MM.1S (cell line): ENCODE measurements at regions not wholly inside any gene's neighbourhood (a gene's known extent, or its start where the extent isn't known, plus 50 kb on each side); places are given as distances from the start of the nearest gene placed in this dataset.

Experiments used
- DNase-seq: peaks from one replicate; pipeline ENCODE4 v3.0.0-alpha.2; 2015
- H2AFZ ChIP-seq: fragments of 300-600 bp; sonication (generic); 2 replicates; pipeline ENCODE4 v1.6.0; 2016; ENCODE audit warnings: antibody characterized with exemption, low read length
- H3F3A ChIP-seq: fragments of 300-600 bp; sonication (generic); 2 replicates; pipeline ENCODE4 v1.6.1; 2016; ENCODE audit warnings: mild to moderate bottlenecking, antibody characterized with exemption, low read length, moderate library complexity, mixed read lengths; ENCODE audit not compliant: insufficient read depth
- H3K27ac ChIP-seq: fragments of 300-600 bp; sonication (generic); 2 replicates; pipeline ENCODE4 v1.5.1; 2016; ENCODE audit warnings: mild to moderate bottlenecking, low read length
- H3K27me3 ChIP-seq: fragments of 300-600 bp; sonication (generic); replicated peaks from 2 replicates; pipeline ENCODE4 v1.6.0; 2016; ENCODE audit warnings: low read length; ENCODE audit not compliant: insufficient read depth
- H3K36me3 ChIP-seq: fragments of 300-600 bp; sonication (generic); replicated peaks from 2 replicates; pipeline ENCODE4 v1.6.1; 2016; ENCODE audit warnings: mild to moderate bottlenecking, low read length, mixed read lengths; ENCODE audit not compliant: insufficient read depth
- H3K4me1 ChIP-seq: fragments of 300-600 bp; sonication (generic); 2 replicates; pipeline ENCODE4 v1.6.1; 2016; ENCODE audit warnings: low read length, mixed read lengths
- H3K4me2 ChIP-seq: fragments of 300-600 bp; sonication (generic); 2 replicates; pipeline ENCODE4 v1.6.0; 2016; ENCODE audit warnings: low read depth, low read length
- H3K4me3 ChIP-seq: fragments of 300-600 bp; sonication (generic); 2 replicates; pipeline ENCODE4 v1.5.1; 2016; ENCODE audit warnings: low read length, mixed read lengths
- H3K79me2 ChIP-seq: fragments of 300-600 bp; sonication (generic); 2 replicates; pipeline ENCODE4 v1.6.1; 2016; ENCODE audit warnings: mixed run types, low read length, mixed read lengths
- H3K9ac ChIP-seq: fragments of 300-600 bp; sonication (generic); 2 replicates; pipeline ENCODE4 v1.6.1; 2016; ENCODE audit warnings: low read length, mixed read lengths
- H3K9me2 ChIP-seq: fragments of 300-600 bp; sonication (generic); replicated peaks from 2 replicates; pipeline ENCODE4 v1.6.1; 2016; ENCODE audit warnings: mild to moderate bottlenecking, low read length, mixed read lengths; ENCODE audit not compliant: insufficient read depth
- H3K9me3 ChIP-seq: fragments of 300-600 bp; sonication (generic); replicated peaks from 2 replicates; pipeline ENCODE4 v1.6.1; 2016; ENCODE audit warnings: mild to moderate bottlenecking, low read length, mixed read lengths; ENCODE audit not compliant: insufficient read depth
- H4K20me1 ChIP-seq: fragments of 300-600 bp; sonication (generic); 2 replicates; pipeline ENCODE4 v1.6.1; 2016; ENCODE audit warnings: mild to moderate bottlenecking, low read length, moderate library complexity, mixed read lengths; ENCODE audit not compliant: insufficient read depth
- EZH2 ChIP-seq: fragments of 300-600 bp; sonication (generic); optimal IDR thresholded peaks from 2 replicates; pipeline ENCODE3; 2017; ENCODE audit warnings: low read depth, mild to moderate bottlenecking, antibody characterized with exemption, low read length, mixed read lengths
- EZH2phosphoT487 ChIP-seq: fragments of 300-600 bp; sonication (generic); IDR thresholded peaks from 2 replicates; pipeline ENCODE4 v1.6.1; 2018; ENCODE audit warnings: antibody characterized with exemption, low read length
- TF ChIP-seq, protein P1 (sequence below): fragments of 300-600 bp; sonication (generic); IDR thresholded peaks from 2 replicates; pipeline ENCODE4 v1.5.1; 2016; ENCODE audit warnings: antibody characterized with exemption, low read length, mixed read lengths

DNA sequence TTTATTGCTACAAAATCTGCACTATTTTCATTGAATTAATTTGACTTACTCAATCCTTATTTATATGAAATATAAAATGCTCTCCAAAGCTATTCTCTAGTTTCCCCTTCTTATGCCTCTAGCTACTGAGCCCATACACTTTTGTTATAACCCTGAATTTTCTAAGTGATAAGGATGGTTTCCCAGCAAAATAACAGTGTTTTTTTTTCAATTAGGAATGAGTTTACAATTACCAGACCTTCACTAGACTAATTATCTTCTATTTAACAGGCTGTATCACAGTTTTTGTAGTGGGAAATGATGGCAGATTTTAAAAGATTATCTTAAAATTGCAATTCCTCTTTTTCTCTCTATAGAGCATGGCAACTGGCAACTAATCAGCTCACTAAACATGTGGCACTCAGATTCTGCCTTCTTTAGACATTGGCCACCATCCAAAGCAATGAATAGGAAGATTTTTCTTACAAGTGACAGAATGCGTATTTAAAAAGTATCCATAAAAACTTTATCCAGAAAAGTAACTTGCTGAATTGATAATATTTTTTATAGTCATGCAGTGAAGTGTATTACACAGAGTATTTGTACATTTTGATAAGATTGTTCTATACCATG is 585.7 kb upstream of the ZNF608 start:
- H3K79me2 ChIP-seq: no peaks in the 10 kb centered on the region
- H3F3A ChIP-seq: no peaks in the 10 kb centered on the region
- no peaks in the 10 kb centered on the region for H3K9me3 ChIP-seq
- H2AFZ ChIP-seq: no peak overlapping the region
- no peaks in the 10 kb centered on the region for H4K20me1 ChIP-seq
- no peak overlapping the region for H3K9ac ChIP-seq
- no peak overlapping the region for H3K27ac ChIP-seq
- peaks cover 11% of the 10 kb centered on the region for H3K4me1 ChIP-seq
- no peaks in the 10 kb centered on the region for H3K36me3 ChIP-seq
- no peaks in the 10 kb centered on the region for H3K9me2 ChIP-seq
- no peak overlapping the region for H3K4me2 ChIP-seq
- H3K27me3 ChIP-seq: no peaks in the 10 kb centered on the region
- no peak for TF ChIP-seq EZH2
- TF ChIP-seq, protein P1, sequence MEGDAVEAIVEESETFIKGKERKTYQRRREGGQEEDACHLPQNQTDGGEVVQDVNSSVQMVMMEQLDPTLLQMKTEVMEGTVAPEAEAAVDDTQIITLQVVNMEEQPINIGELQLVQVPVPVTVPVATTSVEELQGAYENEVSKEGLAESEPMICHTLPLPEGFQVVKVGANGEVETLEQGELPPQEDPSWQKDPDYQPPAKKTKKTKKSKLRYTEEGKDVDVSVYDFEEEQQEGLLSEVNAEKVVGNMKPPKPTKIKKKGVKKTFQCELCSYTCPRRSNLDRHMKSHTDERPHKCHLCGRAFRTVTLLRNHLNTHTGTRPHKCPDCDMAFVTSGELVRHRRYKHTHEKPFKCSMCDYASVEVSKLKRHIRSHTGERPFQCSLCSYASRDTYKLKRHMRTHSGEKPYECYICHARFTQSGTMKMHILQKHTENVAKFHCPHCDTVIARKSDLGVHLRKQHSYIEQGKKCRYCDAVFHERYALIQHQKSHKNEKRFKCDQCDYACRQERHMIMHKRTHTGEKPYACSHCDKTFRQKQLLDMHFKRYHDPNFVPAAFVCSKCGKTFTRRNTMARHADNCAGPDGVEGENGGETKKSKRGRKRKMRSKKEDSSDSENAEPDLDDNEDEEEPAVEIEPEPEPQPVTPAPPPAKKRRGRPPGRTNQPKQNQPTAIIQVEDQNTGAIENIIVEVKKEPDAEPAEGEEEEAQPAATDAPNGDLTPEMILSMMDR: no peak
- DNase-seq: no peak
- no peak overlapping the region for H3K4me3 ChIP-seq

DNA sequence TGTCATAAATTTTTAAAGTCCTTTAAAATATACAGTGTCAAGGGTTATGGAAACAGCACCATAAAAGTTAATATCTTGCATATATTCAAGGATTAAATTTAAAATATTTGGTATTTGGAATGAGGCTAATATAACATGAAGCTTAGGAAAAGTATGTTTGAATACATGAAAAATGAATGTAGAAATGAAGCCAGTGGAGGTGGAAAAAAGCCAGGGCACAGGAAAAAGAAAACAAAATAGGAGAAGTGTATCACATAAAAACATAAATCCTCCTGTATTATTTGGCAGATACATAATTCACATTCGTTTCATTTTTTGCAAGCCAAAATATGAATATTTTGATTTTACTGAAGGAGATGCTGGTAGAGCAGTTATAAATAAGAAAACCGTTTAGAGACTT is 587.0 kb upstream of the ZNF608 start:
- Histone ChIP-seq H3K79me2 (no peaks in the 10 kb centered on the region), H3K9me3 (no peaks in the 10 kb centered on the region), H3K9ac (no peak overlapping the region), H4K20me1 (no peaks in the 10 kb centered on the region), H3K27ac (no peak overlapping the region), H2AFZ (no peak overlapping the region), H3K4me3 (no peak overlapping the region), H3K9me2 (no peaks in the 10 kb centered on the region), H3K4me1 (peaks cover under 1% of the 10 kb centered on the region; the same call in 1 of the 2 replicates), H3K36me3 (no peaks in the 10 kb centered on the region), H3K4me2 (no peak overlapping the region), H3K27me3 (no peaks in the 10 kb centered on the region), H3F3A (no peaks in the 10 kb centered on the region)
- DNase-seq: no peak
- no peak for TF ChIP-seq EZH2
- TF ChIP-seq EZH2phosphoT487: no peak
- TF ChIP-seq, protein P1: no peak

- no peaks in the 10 kb centered on the region for H3K9me2 ChIP-seq
- H3K36me3 ChIP-seq: no peaks in the 10 kb centered on the region
- H3K79me2 ChIP-seq: no peaks in the 10 kb centered on the region
- no peaks in the 10 kb centered on the region for H4K20me1 ChIP-seq
- H3F3A ChIP-seq: no peaks in the 10 kb centered on the region
- H3K27me3 ChIP-seq: no peaks in the 10 kb centered on the region
- no peak overlapping the region for H3K9ac ChIP-seq
- no peak for DNase-seq
- no peak overlapping the region for H3K4me3 ChIP-seq
- H3K4me1 ChIP-seq: no peaks in the 10 kb centered on the region
- H3K9me3 ChIP-seq: no peaks in the 10 kb centered on the region
- H3K4me2 ChIP-seq: no peak overlapping the region
- H2AFZ ChIP-seq: no peak overlapping the region
- no peak overlapping the region for H3K27ac ChIP-seq
- TF ChIP-seq EZH2phosphoT487 (no peak), EZH2 (no peak)
- TF ChIP-seq, protein P1: no peak
These were observed 590.0 kb upstream of the ZNF608 start for GRCh38 chr5:125336401-125336800.
